Activated CD4-positive, alpha-beta T cell treated with anti-CD3 and anti-CD28 coated beads for 36 hours (primary cell): ENCODE measurements at regions not wholly inside any gene's neighbourhood (a gene's known extent, or its start where the extent isn't known, plus 50 kb on each side); places are given as distances from the start of the nearest gene placed in this dataset.
"Not testable (repeated sequence)": the region's sequence is repeated elsewhere in the genome, so short reads cannot be mapped to it uniquely, and the experiment has no call there.

Source experiments
- ATAC-seq: fragments of 200-7000 bp; cut with Tn5 transposase; one replicate; pipeline ENCODE4 v1.10.0; 2021; ENCODE audit warnings: mild to moderate bottlenecking, moderate library complexity
- CTCF ChIA-PET: fragments of 350-600 bp; sonication (Branson Sonifier 250); formaldehyde crosslinking; loops from one replicate; lab custom pipeline; 2021; ENCODE audit warnings: antibody characterized with exemption; lab: Charles Lee
- POLR2A ChIA-PET: fragments of 350-600 bp; sonication (Branson Sonifier 250); formaldehyde crosslinking; loops from one replicate; lab custom pipeline; 2021; ENCODE audit warnings: antibody characterized with exemption, inconsistent platforms; lab: Charles Lee
- DNase-seq: peaks from one replicate; pipeline ENCODE4 v3.0.0-alpha.2; 2020
- H3K27ac Mint-ChIP-seq: one replicate; pipeline ENCODE4 v1.8.0; 2021; ENCODE audit warnings: mixed read lengths
- H3K27me3 Mint-ChIP-seq: one replicate; pipeline ENCODE4 v1.8.0; 2021; ENCODE audit warnings: mixed read lengths
- H3K36me3 Mint-ChIP-seq: one replicate; pipeline ENCODE4 v1.8.0; 2021; ENCODE audit warnings: low read depth, mixed read lengths
- H3K4me1 Mint-ChIP-seq: one replicate; pipeline ENCODE4 v1.8.0; 2021; ENCODE audit warnings: mixed read lengths
- H3K4me3 Mint-ChIP-seq: one replicate; pipeline ENCODE4 v1.8.0; 2021; ENCODE audit warnings: mild to moderate bottlenecking, moderate library complexity, mixed read lengths
- H3K9me3 Mint-ChIP-seq: one replicate; pipeline ENCODE4 v1.8.0; 2021; ENCODE audit warnings: low read depth, mixed read lengths
- intact Hi-C, 2 experiments: fragments of 100-400 bp; cut with DNase I in 1 of 2; cut with micrococcal nuclease in 1 of 2; formaldehyde crosslinking; loops; one replicate each; pipeline versions ENCODE4 v1.14.2 to v1.15.1; 2022 to 2024; cut with DNase I, micrococcal nuclease

GRCh38 chr4:66279084-66279483 lies 608.8 kb upstream of the EPHA5 start:
- Mint-ChIP-seq H3K36me3 (no peaks in the 10 kb centered on the region), H3K9me3 (peaks cover 3% of the 10 kb centered on the region), H3K4me3 (no peak overlapping the region), H3K4me1 (no peaks in the 10 kb centered on the region), H3K27ac (no peak overlapping the region), H3K27me3 (no peaks in the 10 kb centered on the region)
- POLR2A ChIA-PET: no interaction called here
- CTCF ChIA-PET: no interaction called here
- ATAC-seq (no peak), DNase-seq (no peak)
- intact Hi-C loops: no loop called here

- Mint-ChIP-seq H3K4me3 (no peak overlapping the region), H3K27me3 (no peaks in the 10 kb centered on the region), H3K27ac (no peak overlapping the region), H3K9me3 (peaks cover 2% of the 10 kb centered on the region), H3K36me3 (no peaks in the 10 kb centered on the region), H3K4me1 (no peaks in the 10 kb centered on the region)
- CTCF ChIA-PET: interaction anchor here (0.5 kb wide), 1 partner anchor 202 kb away, joined by 3 read pairs; no protein-coding TSS in a partner anchor
- intact Hi-C loops: no loop called here
- POLR2A ChIA-PET: no interaction called here
- ATAC-seq (no peak), DNase-seq (no peak)
Measured at GRCh38 chr4:66275411-66276038, 605.2 kb upstream of the EPHA5 start.

GRCh38 chr4:66273110-66273509 lies 602.8 kb upstream of the EPHA5 start:
- Mint-ChIP-seq H3K4me1 (no peaks in the 10 kb centered on the region), H3K4me3 (no peak overlapping the region), H3K27me3 (no peaks in the 10 kb centered on the region), H3K36me3 (no peaks in the 10 kb centered on the region), H3K27ac (no peak overlapping the region), H3K9me3 (peaks cover 6% of the 10 kb centered on the region)
- DNase-seq: no peak
- ChIA-PET POLR2A (no interaction called here), CTCF (no interaction called here)
- intact Hi-C loops: no loop called here
- ATAC-seq: no peak

GRCh38 chr4:66270356-66270755 lies 600.1 kb upstream of the EPHA5 start:
- intact Hi-C loops: not testable (repeated sequence)

GRCh38 chr4:66266554-66266953 lies 596.3 kb upstream of the EPHA5 start:
- peaks cover 11% of the 10 kb centered on the region for H3K9me3 Mint-ChIP-seq
- POLR2A ChIA-PET, DNase-seq, H3K4me3 Mint-ChIP-seq, H3K36me3 Mint-ChIP-seq, ATAC-seq, H3K27me3 Mint-ChIP-seq, CTCF ChIA-PET, H3K27ac Mint-ChIP-seq, intact Hi-C loops, H3K4me1 Mint-ChIP-seq: not testable (repeated sequence)

More at GRCh38 chr4:66270356-66270755, 600.1 kb upstream of the EPHA5 start:
- H3K4me3 Mint-ChIP-seq, H3K4me1 Mint-ChIP-seq, POLR2A ChIA-PET, CTCF ChIA-PET, H3K36me3 Mint-ChIP-seq, H3K27ac Mint-ChIP-seq, H3K27me3 Mint-ChIP-seq, DNase-seq, ATAC-seq: not testable (repeated sequence)
- H3K9me3 Mint-ChIP-seq: peaks cover 11% of the 10 kb centered on the region

GRCh38 chr4:66266035-66266434 lies 595.7 kb upstream of the EPHA5 start:
- H3K36me3 Mint-ChIP-seq: no peaks in the 10 kb centered on the region
- no peaks in the 10 kb centered on the region for H3K27me3 Mint-ChIP-seq
- ChIA-PET CTCF (no interaction called here), POLR2A (no interaction called here)
- H3K9me3 Mint-ChIP-seq: peaks cover 11% of the 10 kb centered on the region
- no peak for DNase-seq
- intact Hi-C loops: no loop called here
- H3K27ac Mint-ChIP-seq: no peak overlapping the region
- H3K4me3 Mint-ChIP-seq: no peak overlapping the region
- no peak for ATAC-seq
- no peaks in the 10 kb centered on the region for H3K4me1 Mint-ChIP-seq

- H3K4me3 Mint-ChIP-seq: no peak overlapping the region
- ATAC-seq (no peak), DNase-seq (no peak)
- ChIA-PET POLR2A (no interaction called here), CTCF (no interaction called here)
- H3K9me3 Mint-ChIP-seq: peaks cover 11% of the 10 kb centered on the region
- H3K36me3 Mint-ChIP-seq: no peaks in the 10 kb centered on the region
- no peaks in the 10 kb centered on the region for H3K27me3 Mint-ChIP-seq
- no peaks in the 10 kb centered on the region for H3K4me1 Mint-ChIP-seq
- intact Hi-C loops: no loop called here
- H3K27ac Mint-ChIP-seq: no peak overlapping the region
Measured at GRCh38 chr4:66252291-66252690, 582.0 kb upstream of the EPHA5 start.

- H3K9me3 Mint-ChIP-seq: peaks cover 18% of the 10 kb centered on the region
- POLR2A ChIA-PET: no interaction called here
- intact Hi-C loops: no loop called here
- no peak overlapping the region for H3K4me3 Mint-ChIP-seq
- H3K27ac Mint-ChIP-seq: no peak overlapping the region
- no peaks in the 10 kb centered on the region for H3K36me3 Mint-ChIP-seq
- CTCF ChIA-PET: no interaction called here
- H3K27me3 Mint-ChIP-seq: no peaks in the 10 kb centered on the region
- H3K4me1 Mint-ChIP-seq: no peaks in the 10 kb centered on the region
- no peak for ATAC-seq
- no peak for DNase-seq
Measured at GRCh38 chr4:66246643-66247042, 576.4 kb upstream of the EPHA5 start.

GRCh38 chr4:66235876-66236275 lies 565.6 kb upstream of the EPHA5 start:
- ATAC-seq (no peak), DNase-seq (no peak)
- Mint-ChIP-seq H3K36me3 (no peaks in the 10 kb centered on the region), H3K4me1 (no peaks in the 10 kb centered on the region), H3K27ac (no peak overlapping the region), H3K27me3 (no peaks in the 10 kb centered on the region), H3K9me3 (peaks cover 2% of the 10 kb centered on the region), H3K4me3 (no peak overlapping the region)
- CTCF ChIA-PET: no interaction called here
- intact Hi-C loops: no loop called here
- POLR2A ChIA-PET: no interaction called here

- Mint-ChIP-seq H3K36me3 (no peaks in the 10 kb centered on the region), H3K4me1 (no peaks in the 10 kb centered on the region), H3K27ac (no peak overlapping the region), H3K9me3 (no peaks in the 10 kb centered on the region), H3K27me3 (no peaks in the 10 kb centered on the region), H3K4me3 (no peak overlapping the region)
- ChIA-PET CTCF (no interaction called here), POLR2A (no interaction called here)
- DNase-seq (no peak), ATAC-seq (no peak)
- intact Hi-C loops: no loop called here
Measured at GRCh38 chr4:66229885-66230284, 559.6 kb upstream of the EPHA5 start.

GRCh38 chr4:66225539-66225938 lies 555.2 kb upstream of the EPHA5 start:
- no peak overlapping the region for H3K27ac Mint-ChIP-seq
- ATAC-seq: no peak

GRCh38 chr4:66223068-66223703 lies 552.9 kb upstream of the EPHA5 start:
- DNase-seq (no peak), ATAC-seq (no peak)
- H3K4me3 Mint-ChIP-seq: no peak overlapping the region
- POLR2A ChIA-PET: no interaction called here
- no peaks in the 10 kb centered on the region for H3K27me3 Mint-ChIP-seq
- peaks cover 8% of the 10 kb centered on the region for H3K9me3 Mint-ChIP-seq
- intact Hi-C loops: no loop called here
- CTCF ChIA-PET: no interaction called here
- no peaks in the 10 kb centered on the region for H3K36me3 Mint-ChIP-seq
- no peak overlapping the region for H3K27ac Mint-ChIP-seq
- H3K4me1 Mint-ChIP-seq: no peaks in the 10 kb centered on the region

More at GRCh38 chr4:66225539-66225938, 555.2 kb upstream of the EPHA5 start:
- intact Hi-C loops: no loop called here
- no peak overlapping the region for H3K4me3 Mint-ChIP-seq
- no peaks in the 10 kb centered on the region for H3K4me1 Mint-ChIP-seq
- POLR2A ChIA-PET: no interaction called here
- no peak for DNase-seq
- CTCF ChIA-PET: no interaction called here
- no peaks in the 10 kb centered on the region for H3K27me3 Mint-ChIP-seq
- H3K36me3 Mint-ChIP-seq: no peaks in the 10 kb centered on the region
- peaks cover 7% of the 10 kb centered on the region for H3K9me3 Mint-ChIP-seq
